ENCODE measurements at regions not wholly inside any gene's neighbourhood (a gene's known extent, or its start where the extent isn't known, plus 50 kb on each side); places are given as distances from the start of the nearest gene placed in this dataset.

DNA sequence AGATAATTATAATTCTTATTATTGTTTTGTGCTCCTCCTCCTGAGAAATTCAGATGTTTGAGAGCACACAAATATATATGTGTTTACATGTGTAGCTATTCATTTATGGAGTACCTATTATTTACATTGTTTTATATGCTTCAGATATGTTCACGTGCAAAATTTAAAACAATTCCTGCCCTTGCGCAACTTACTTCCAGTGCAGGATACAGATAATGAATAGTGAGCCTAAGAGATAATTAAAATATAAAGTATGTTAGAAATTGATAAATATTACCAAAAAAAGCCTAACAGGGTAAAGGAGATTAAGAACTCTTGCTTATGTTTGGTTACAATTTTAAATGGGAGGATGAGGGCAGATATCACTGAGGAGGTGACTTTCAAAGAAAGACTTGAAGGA is 81.7 kb upstream of the DPH6 start:
- TF ChIP-seq ZNF292 (tag by site-specific recombination; IDR thresholded peaks at IDR 0.05; ENCODE audit: borderline replicate concordance, low read depth): no peak
- TF ChIP-seq, protein P1, sequence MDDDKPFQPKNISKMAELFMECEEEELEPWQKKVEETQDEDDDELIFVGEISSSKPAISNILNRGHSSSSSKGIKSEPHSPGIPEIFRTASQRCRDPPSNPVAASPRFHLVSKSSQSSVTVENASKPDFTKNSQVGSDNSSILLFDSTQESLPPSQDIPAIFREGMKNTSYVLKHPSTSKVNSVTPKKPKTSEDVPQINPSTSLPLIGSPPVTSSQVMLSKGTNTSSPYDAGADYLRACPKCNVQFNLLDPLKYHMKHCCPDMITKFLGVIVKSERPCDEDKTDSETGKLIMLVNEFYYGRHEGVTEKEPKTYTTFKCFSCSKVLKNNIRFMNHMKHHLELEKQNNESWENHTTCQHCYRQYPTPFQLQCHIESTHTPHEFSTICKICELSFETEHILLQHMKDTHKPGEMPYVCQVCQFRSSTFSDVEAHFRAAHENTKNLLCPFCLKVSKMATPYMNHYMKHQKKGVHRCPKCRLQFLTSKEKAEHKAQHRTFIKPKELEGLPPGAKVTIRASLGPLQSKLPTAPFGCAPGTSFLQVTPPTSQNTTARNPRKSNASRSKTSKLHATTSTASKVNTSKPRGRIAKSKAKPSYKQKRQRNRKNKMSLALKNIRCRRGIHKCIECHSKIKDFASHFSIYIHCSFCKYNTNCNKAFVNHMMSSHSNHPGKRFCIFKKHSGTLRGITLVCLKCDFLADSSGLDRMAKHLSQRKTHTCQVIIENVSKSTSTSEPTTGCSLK (tag by site-specific recombination; IDR thresholded peaks at IDR 0.05): no peak
- TF ChIP-seq, protein P2, sequence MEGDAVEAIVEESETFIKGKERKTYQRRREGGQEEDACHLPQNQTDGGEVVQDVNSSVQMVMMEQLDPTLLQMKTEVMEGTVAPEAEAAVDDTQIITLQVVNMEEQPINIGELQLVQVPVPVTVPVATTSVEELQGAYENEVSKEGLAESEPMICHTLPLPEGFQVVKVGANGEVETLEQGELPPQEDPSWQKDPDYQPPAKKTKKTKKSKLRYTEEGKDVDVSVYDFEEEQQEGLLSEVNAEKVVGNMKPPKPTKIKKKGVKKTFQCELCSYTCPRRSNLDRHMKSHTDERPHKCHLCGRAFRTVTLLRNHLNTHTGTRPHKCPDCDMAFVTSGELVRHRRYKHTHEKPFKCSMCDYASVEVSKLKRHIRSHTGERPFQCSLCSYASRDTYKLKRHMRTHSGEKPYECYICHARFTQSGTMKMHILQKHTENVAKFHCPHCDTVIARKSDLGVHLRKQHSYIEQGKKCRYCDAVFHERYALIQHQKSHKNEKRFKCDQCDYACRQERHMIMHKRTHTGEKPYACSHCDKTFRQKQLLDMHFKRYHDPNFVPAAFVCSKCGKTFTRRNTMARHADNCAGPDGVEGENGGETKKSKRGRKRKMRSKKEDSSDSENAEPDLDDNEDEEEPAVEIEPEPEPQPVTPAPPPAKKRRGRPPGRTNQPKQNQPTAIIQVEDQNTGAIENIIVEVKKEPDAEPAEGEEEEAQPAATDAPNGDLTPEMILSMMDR (tag by site-specific recombination; IDR thresholded peaks at IDR 0.05): no peak
- no peak for TF ChIP-seq ZNF274 (IDR thresholded peaks at IDR 0.05; ENCODE audit: low read length)
- TF ChIP-seq ZNF274 (tag by site-specific recombination; IDR thresholded peaks at IDR 0.05; ENCODE audit: borderline replicate concordance): no peak

Measured in HEK293 (cell line).